Natural killer cell (primary cell): ENCODE measurements at regions not wholly inside any gene's neighbourhood (a gene's known extent, or its start where the extent isn't known, plus 50 kb on each side); places are given as distances from the start of the nearest gene placed in this dataset.

Source experiments
- ATAC-seq, 3 donors: fragments of 150-1000 bp in 2 of 3; fragments of 200-7000 bp in 1 of 3; cut with Tn5 transposase; 1 replicate in 1 of 3; 2 replicates in 2 of 3; pipeline ENCODE4 v1.10.0; 2021; ENCODE audit warnings: mild to moderate bottlenecking in 2 of 3, moderate library complexity in 2 of 3
- DNase-seq, 2 donors: peaks; one replicate each; pipeline versions ENCODE4 v3.0.0 to v3.0.0-alpha.2; 2013 to 2021; ENCODE audit warnings: mixed read lengths in 1 of 2
- H3K27ac ChIP-seq: one replicate; pipeline ENCODE4 v1.5.1; 2013; ENCODE audit warnings: mild to moderate bottlenecking, low read length
- H3K27me3 ChIP-seq: one replicate; pipeline ENCODE4 v1.6.1; 2013; ENCODE audit warnings: low read length; ENCODE audit not compliant: control insufficient read depth, insufficient read depth
- H3K36me3 ChIP-seq: one replicate; pipeline ENCODE4 v1.6.1; 2013; ENCODE audit warnings: low read length; ENCODE audit not compliant: control insufficient read depth, insufficient read depth
- H3K4me1 ChIP-seq: one replicate; pipeline ENCODE4 v1.6.1; 2013; ENCODE audit warnings: low read length; ENCODE audit not compliant: control insufficient read depth, insufficient read depth
- H3K4me3 ChIP-seq: one replicate; pipeline ENCODE4 v1.5.1; 2013; ENCODE audit warnings: low read length
- H3K9me3 ChIP-seq: one replicate; pipeline ENCODE4 v1.6.1; 2013; ENCODE audit warnings: low read length; ENCODE audit not compliant: control insufficient read depth, insufficient read depth
- H3K27ac Mint-ChIP-seq, 2 donors: one replicate each; pipeline ENCODE4 v1.8.0; 2022; ENCODE audit warnings: mild to moderate bottlenecking in 2 of 2, mixed read lengths in 2 of 2, moderate library complexity in 1 of 2
- H3K27me3 Mint-ChIP-seq, 2 donors: one replicate each; pipeline ENCODE4 v1.8.0; 2022; ENCODE audit warnings: low read depth in 2 of 2, mixed read lengths in 2 of 2
- H3K36me3 Mint-ChIP-seq: one replicate; pipeline ENCODE4 v1.8.0; 2022; ENCODE audit warnings: mixed read lengths
- H3K4me1 Mint-ChIP-seq, 2 donors: one replicate each; pipeline ENCODE4 v1.8.0; 2022; ENCODE audit warnings: mixed read lengths in 2 of 2
- H3K4me3 Mint-ChIP-seq: one replicate; pipeline ENCODE4 v1.8.0; 2022; ENCODE audit warnings: mild to moderate bottlenecking, moderate library complexity, mixed read lengths
- H3K9me3 Mint-ChIP-seq, 2 donors: one replicate each; pipeline ENCODE4 v1.8.0; 2022; ENCODE audit warnings: mixed read lengths in 2 of 2
- WGBS: methylation state at CpG from one replicate; pipeline ENCODE4 v1.1.7; 2013; ENCODE audit warnings: missing lambda C conversion rate; ENCODE audit not compliant: insufficient coverage; 5-methylcytosine and 5-hydroxymethylcytosine counted together
- intact Hi-C: fragments of 100-400 bp; cut with micrococcal nuclease; formaldehyde crosslinking; loops from one replicate; pipeline ENCODE4 v1.14.2; 2022
- TF ChIP-seq, protein P1 (sequence below): fragments of 200-600 bp; IDR thresholded peaks from one replicate; pipeline ENCODE4 v1.8.0; 2022; ENCODE audit warnings: antibody characterized with exemption

DNA sequence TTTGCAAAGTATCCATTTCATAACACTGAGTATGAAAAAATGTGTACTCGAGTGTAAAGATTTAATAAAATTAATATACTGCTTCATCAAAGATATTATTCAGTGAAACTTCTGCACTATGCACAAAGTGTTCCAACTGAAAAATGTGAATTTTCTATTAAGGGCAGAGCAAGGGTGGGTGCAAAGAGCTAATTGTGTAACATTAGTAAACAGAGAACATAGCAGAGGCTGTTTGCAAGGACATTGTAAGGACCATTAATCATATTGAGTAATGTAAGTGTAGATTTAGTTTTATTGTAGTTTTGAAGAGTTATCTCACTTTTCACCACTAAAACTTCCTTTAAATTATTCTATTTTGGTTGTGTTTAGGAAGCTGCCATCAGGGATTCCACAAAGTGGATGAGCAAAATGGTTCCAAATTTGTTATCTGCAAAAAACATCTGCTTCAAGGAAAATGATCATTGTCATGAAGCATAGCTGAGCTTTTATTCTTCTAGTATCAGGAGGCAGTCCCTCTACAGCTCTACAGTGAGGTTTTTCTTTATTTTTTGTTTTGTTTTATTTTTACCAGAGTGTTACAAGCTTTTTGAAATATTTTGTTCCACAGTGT, 1375.4 kb downstream of the SLITRK1 start:
- no CpG with 5 or more reads among the region's 1 CpG for WGBS

DNA sequence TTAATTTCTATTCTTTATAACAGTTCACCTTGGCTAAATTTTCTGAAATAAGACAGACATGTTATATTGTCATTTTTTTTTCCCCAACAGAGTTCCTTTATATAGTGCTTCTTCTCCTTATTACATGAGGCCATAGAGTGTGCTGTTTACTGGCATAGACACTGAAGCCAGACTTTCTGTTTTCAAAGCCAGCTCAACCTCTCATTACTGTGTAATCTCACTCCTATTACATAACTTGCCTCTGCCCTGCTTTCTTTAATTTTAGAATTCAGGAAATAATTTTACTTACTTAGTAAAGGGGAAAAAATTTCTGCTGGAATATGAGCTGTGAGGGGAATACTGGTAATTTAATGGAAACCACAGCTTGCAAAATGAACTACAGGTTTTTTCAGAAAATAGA, 1380.4 kb downstream of the SLITRK1 start:
- no peak for DNase-seq
- H3K27ac ChIP-seq: no peak overlapping the region
- Mint-ChIP-seq H3K9me3 (peaks cover 6 to 9% of the 10 kb centered on the region in 2 donors), H3K4me1 (no peaks in the 10 kb centered on the region), H3K27ac (no peak overlapping the region), H3K4me3 (no peak overlapping the region), H3K36me3 (no peaks in the 10 kb centered on the region), H3K27me3 (no peaks in the 10 kb centered on the region)
- intact Hi-C loops: no loop called here
- ATAC-seq: no peak
- no peak overlapping the region for H3K4me3 ChIP-seq
- H3K27me3 ChIP-seq: no peaks in the 10 kb centered on the region
- H3K9me3 ChIP-seq: peaks cover 6% of the 10 kb centered on the region
- H3K36me3 ChIP-seq: no peaks in the 10 kb centered on the region
- TF ChIP-seq, protein P1, sequence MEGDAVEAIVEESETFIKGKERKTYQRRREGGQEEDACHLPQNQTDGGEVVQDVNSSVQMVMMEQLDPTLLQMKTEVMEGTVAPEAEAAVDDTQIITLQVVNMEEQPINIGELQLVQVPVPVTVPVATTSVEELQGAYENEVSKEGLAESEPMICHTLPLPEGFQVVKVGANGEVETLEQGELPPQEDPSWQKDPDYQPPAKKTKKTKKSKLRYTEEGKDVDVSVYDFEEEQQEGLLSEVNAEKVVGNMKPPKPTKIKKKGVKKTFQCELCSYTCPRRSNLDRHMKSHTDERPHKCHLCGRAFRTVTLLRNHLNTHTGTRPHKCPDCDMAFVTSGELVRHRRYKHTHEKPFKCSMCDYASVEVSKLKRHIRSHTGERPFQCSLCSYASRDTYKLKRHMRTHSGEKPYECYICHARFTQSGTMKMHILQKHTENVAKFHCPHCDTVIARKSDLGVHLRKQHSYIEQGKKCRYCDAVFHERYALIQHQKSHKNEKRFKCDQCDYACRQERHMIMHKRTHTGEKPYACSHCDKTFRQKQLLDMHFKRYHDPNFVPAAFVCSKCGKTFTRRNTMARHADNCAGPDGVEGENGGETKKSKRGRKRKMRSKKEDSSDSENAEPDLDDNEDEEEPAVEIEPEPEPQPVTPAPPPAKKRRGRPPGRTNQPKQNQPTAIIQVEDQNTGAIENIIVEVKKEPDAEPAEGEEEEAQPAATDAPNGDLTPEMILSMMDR: no peak
- no peaks in the 10 kb centered on the region for H3K4me1 ChIP-seq

More for the DNA sequence above, 1375.4 kb downstream of the SLITRK1 start:
- TF ChIP-seq, protein P1: no peak
- Histone ChIP-seq H3K36me3 (no peaks in the 10 kb centered on the region), H3K27me3 (no peaks in the 10 kb centered on the region), H3K9me3 (peaks cover 6% of the 10 kb centered on the region), H3K27ac (no peak overlapping the region), H3K4me3 (no peak overlapping the region), H3K4me1 (no peaks in the 10 kb centered on the region)
- peaks cover 12% of the 10 kb centered on the region in 2 donors for H3K9me3 Mint-ChIP-seq
- DNase-seq: no peak
- intact Hi-C loops: no loop called here
- no peaks in the 10 kb centered on the region for H3K27me3 Mint-ChIP-seq
- no peak overlapping the region for H3K4me3 Mint-ChIP-seq
- H3K27ac Mint-ChIP-seq: no peak overlapping the region
- no peaks in the 10 kb centered on the region for H3K4me1 Mint-ChIP-seq
- no peak for ATAC-seq
- H3K36me3 Mint-ChIP-seq: no peaks in the 10 kb centered on the region

DNA sequence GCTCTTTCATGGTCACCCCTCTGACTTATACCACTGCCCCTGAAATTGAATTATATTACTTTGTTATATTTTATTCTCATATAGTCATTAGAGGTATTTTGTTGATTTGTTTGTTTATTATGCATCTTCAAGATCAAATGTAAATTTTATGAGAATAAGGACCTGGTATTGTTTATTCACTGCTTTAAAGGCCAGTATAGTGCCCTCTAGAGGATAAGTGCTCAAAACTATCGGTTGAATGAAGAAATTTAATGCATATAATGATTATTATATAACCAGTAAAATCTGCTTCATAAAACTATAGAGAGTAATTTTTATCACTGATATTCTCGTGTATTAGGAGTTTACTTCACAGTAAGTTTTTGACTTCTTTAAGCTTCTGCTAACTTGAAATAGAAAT, 1401.9 kb downstream of the SLITRK1 start:
- no peak for ATAC-seq
- Mint-ChIP-seq H3K4me1 (no peaks in the 10 kb centered on the region), H3K9me3 (peaks cover 19 to 34% of the 10 kb centered on the region in 2 donors), H3K27me3 (no peaks in the 10 kb centered on the region), H3K36me3 (peaks cover 7% of the 10 kb centered on the region), H3K4me3 (no peak overlapping the region), H3K27ac (no peak overlapping the region)
- Histone ChIP-seq H3K4me1 (no peaks in the 10 kb centered on the region), H3K9me3 (no peaks in the 10 kb centered on the region), H3K27me3 (no peaks in the 10 kb centered on the region), H3K27ac (no peak overlapping the region), H3K36me3 (no peaks in the 10 kb centered on the region), H3K4me3 (no peak overlapping the region)
- intact Hi-C loops: no loop called here
- no CpG with 5 or more reads among the region's 2 CpGs for WGBS
- DNase-seq: no peak
- TF ChIP-seq, protein P1: no peak

DNA sequence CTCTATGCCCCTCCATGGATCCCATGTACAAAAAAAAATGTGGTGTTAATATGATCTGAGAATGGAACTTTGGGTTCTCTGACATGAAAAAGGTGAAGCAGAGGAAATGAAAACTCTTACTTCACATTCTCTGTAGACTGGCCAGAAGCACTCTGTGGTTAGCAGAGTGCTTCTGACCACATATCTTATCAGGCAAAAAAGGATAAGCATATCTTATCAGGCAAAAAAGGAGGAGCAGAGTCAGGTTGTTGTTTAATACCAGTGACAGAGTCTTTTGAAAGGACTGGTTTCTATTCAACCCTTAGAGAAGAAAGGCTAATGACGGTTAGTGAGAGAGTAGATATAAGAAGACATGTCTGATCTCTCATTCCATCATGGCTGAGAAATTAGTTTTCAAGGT, 1404.8 kb downstream of the SLITRK1 start:
- Histone ChIP-seq H3K4me3 (no peak overlapping the region), H3K27me3 (no peaks in the 10 kb centered on the region), H3K36me3 (no peaks in the 10 kb centered on the region), H3K9me3 (no peaks in the 10 kb centered on the region), H3K27ac (no peak overlapping the region), H3K4me1 (no peaks in the 10 kb centered on the region)
- no peaks in the 10 kb centered on the region for H3K27me3 Mint-ChIP-seq
- no peaks in the 10 kb centered on the region for H3K4me1 Mint-ChIP-seq
- H3K27ac Mint-ChIP-seq: no peak overlapping the region
- intact Hi-C loops: no loop called here
- DNase-seq: no peak
- peaks cover 18 to 31% of the 10 kb centered on the region in 2 donors for H3K9me3 Mint-ChIP-seq
- 69% methylated on average over 1 of the region's 1 CpG for WGBS
- TF ChIP-seq, protein P1: no peak
- no peak for ATAC-seq
- no peaks in the 10 kb centered on the region for H3K36me3 Mint-ChIP-seq
- no peak overlapping the region for H3K4me3 Mint-ChIP-seq
